Urothelium cell line (cell line): ENCODE measurements at regions not wholly inside any gene's neighbourhood (a gene's known extent, or its start where the extent isn't known, plus 50 kb on each side); places are given as distances from the start of the nearest gene placed in this dataset.
"Not testable (repeated sequence)": the region's sequence is repeated elsewhere in the genome, so short reads cannot be mapped to it uniquely, and the experiment has no call there.

Experiments
- DNase-seq: peaks from one replicate; pipeline ENCODE4 v3.0.0; 2011; ENCODE audit warnings: low spot score, mixed read lengths
- FAIRE-seq: peaks from 2 replicates; lab custom pipeline; 2011; peaks lifted over from hg19 to GRCh38; lab: Jason Lieb, UNC

DNA sequence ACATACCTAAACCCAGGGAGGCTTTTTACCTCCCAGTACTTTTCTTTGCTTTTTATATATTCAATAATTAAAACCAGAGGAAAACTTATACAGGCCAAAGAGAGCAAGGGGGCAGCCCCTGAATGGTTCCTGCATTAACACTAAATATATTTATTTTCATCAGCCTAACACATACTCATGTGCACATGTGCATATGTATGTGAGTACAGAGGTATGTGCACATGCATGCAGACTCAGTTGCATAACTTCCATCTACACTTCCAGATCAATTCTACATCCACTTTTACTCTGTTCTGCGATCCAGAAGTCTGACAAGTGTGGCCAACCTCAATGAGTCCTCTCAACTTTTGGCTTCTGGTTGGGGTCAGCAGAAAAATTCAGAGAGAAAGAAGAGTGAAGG is 794.2 kb downstream of the DHX35 start:
- no peak for FAIRE-seq

GRCh38 chr20:39752262-39752876 is 790.2 kb downstream of the DHX35 start:
- no peak for DNase-seq
- FAIRE-seq, result no peak

More for the DNA sequence above, 794.2 kb downstream of the DHX35 start:
- no peak for DNase-seq

- no peak for FAIRE-seq
- no peak for DNase-seq
These were observed 789.5 kb downstream of the DHX35 start for GRCh38 chr20:39751557-39752137.

GRCh38 chr20:39745380-39745779 is 783.2 kb downstream of the DHX35 start:
- DNase-seq (no peak), FAIRE-seq (no peak)

DNA sequence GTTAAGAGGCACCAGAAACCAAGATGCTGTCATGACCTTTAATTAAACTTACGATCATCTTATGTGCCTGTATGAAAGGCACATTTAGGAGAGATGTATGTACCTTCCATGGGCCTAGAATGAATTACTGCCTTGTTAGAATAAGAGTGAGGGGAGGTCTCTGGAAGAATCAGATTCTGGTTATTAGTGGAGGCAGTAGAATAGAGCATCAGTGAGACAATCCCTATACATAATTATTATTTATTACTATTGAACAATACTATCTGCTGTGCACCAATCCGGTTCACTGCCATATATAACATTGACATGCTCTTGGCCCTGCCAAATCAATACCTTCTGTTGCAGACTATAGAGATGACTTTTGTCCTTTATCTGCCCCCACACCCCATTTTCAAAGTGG is 776.5 kb downstream of the DHX35 start:
- no peak for DNase-seq
- FAIRE-seq, result no peak

DNA sequence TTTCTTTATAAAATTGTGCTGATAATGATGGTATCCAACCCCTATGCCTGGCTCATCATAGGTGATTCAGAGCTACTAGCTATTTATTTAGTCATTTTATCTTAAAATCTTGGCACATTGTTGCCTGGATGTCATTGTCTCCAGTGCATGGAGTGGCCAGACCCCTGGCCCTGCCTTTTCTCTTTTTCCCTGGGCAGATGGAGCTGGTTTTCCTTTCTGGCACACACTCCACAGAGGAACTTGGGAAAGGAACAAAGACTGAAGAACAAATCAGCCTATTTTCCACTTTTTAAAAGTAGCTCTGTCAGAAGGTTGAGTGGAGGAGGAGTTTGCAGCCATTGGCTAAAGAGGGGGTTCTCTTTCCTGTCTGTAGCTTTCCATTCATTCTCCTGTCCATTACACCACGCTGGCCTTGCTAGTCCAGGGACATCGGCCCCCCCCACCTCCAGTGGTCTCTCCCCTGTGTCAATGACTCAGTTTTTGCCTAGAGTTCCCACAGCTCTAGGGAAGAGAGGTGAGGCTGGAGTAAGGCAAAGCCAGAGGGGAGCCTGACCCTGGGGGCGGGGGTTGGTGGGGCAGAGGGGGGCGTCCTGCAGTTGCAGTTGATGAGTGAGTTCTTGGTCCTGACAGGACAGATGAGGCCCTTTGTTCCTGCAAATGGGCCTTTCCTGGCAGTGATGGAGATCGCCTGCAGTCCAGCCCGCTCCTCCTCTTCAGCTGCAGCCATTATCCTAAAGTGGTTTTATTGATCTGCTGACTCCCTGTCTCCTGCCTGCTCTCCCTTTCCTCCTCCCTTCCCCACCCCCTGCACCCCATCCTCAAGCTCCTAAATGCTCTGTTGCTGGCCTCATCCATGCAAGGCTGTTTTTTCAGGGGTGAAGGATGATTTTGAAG is 774.5 kb downstream of the DHX35 start:
- FAIRE-seq, result no peak
- no peak for DNase-seq

DNA sequence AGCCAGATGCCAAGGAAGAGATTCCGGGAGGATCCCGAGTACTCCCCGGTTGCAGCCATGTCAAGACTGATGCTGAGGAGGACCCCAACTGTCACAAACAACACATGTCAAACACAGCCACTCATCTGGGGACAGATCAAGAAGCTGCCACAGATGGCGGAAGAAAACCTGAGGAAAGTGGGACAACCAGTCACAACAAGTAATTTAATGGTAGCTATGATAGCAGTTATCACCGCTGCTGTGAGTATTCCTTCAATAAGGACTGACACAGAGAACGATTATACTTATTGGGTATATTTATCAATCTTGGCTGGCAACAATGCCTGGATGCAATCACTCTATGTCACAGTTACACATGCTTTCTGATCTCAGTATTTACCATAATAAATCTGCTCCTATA is 763.4 kb downstream of the DHX35 start:
- not testable (repeated sequence) for DNase-seq, FAIRE-seq

DNA sequence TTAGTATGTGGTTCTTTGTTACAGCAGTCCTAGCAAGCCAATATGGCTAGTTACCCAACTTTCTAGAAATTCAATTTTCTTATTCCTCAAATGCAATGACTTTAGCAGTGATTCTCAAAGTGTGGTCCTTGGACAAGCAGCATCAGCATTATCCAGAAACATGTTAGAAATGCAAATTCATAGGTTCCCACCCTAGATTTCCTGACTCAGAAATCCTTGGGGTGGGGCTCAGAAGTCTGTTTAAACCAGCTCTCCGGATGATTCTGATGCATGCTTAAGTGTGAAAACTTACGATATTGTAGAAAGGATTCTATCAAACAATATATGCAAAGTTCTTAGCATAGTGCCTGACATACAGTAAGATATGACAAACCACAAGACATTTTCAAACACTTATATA is 757.1 kb downstream of the DHX35 start:
- no peak for DNase-seq
- FAIRE-seq, result no peak

- DNase-seq, result no peak
- no peak for FAIRE-seq
These were observed 755.8 kb downstream of the DHX35 start for GRCh38 chr20:39717936-39718335.

GRCh38 chr20:39716796-39717341 is 754.7 kb downstream of the DHX35 start:
- no peak for FAIRE-seq
- no peak for DNase-seq

- no peak for FAIRE-seq
- DNase-seq, result no peak
These were observed 751.1 kb downstream of the DHX35 start for GRCh38 chr20:39713076-39713840.

DNA sequence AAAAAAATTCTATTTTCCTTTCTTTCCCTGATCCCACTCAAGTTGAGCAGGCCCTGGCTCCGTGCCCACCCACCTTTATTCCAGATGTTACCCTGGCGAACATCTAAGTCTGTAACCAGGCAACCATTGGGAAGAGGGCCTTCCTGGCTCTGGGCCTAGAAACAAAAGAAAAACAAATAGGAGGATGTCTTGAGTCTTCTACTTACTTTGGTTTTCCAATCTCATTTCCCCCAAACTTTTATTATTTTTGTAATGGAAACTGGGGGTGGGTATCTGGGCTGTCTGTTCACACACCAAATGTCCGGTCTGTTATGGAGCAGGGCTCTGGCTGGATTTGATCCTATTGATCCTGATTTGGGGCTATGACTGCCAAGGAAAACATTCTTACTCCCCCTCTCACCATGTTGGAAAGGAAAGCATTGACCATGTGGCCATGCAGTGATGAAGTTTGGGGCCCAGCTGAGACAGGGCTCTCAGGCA is 744.1 kb downstream of the DHX35 start:
- DNase-seq (no peak), FAIRE-seq (no peak)

- FAIRE-seq, result no peak
- DNase-seq, result no peak
These were observed 742.9 kb downstream of the DHX35 start for GRCh38 chr20:39705032-39705431.

DNA sequence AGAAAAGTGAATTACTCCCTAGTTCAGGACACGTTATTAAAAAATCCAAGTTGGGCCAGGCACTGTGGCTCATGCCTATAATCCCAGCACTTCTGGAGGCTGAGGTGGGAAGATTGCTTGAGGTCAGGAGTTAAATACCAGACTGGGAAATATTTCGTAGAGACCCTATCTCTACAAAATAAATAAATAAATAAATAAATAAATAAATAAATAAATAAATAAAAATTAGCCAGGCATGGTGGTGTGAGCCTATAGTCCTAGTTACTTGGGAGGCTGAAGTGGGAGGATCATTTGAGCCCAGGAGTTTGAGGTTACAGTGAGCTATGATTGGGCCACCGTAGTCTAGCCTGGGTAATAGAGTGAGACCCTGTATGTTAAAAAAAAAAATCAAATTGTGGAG is 741.2 kb downstream of the DHX35 start:
- not testable (repeated sequence) for FAIRE-seq, DNase-seq

GRCh38 chr20:39702701-39703349 is 740.7 kb downstream of the DHX35 start:
- DNase-seq (no peak), FAIRE-seq (no peak)

GRCh38 chr20:39700528-39700927 is 738.4 kb downstream of the DHX35 start:
- FAIRE-seq (no peak), DNase-seq (no peak)

- FAIRE-seq (no peak), DNase-seq (no peak)
These were observed 737.1 kb downstream of the DHX35 start for GRCh38 chr20:39699166-39699725.

- DNase-seq (no peak), FAIRE-seq (no peak)
These were observed 736.6 kb downstream of the DHX35 start for GRCh38 chr20:39698752-39699151.

- DNase-seq (no peak), FAIRE-seq (no peak)
These were observed 729.2 kb downstream of the DHX35 start for GRCh38 chr20:39691151-39691862.
